ENCODE measurements at regions not wholly inside any gene's neighbourhood (a gene's known extent, or its start where the extent isn't known, plus 50 kb on each side); places are given as distances from the start of the nearest gene placed in this dataset.

DNA sequence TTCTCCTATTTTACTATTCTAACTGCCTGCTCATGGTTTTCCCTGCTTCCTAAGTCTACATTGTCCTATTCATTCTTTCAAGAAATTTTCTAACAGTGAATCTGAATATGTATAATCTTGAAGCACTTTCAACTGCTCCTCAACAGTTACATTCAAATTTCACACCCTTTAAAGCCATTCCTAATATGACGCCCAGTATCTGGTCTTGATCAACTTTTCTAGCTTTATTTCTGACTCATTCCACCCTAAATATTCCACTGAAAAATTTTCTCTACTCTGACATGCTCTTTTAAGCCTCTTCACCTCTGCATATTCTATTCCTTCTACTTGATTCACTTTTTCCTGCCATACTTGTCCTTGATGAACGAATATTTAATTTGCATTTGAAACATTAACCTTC lies 1893.9 kb upstream of the PIK3C3 start:
- TF ChIP-seq SUZ12 (IDR thresholded peaks at IDR 0.05) (no peak), ELF4 (IDR thresholded peaks at IDR 0.05) (no peak), FOXK2 (IDR thresholded peaks at IDR 0.05) (no peak), ZNF384 (IDR thresholded peaks at IDR 0.05) (no peak)
- TF ChIP-seq, protein P1, sequence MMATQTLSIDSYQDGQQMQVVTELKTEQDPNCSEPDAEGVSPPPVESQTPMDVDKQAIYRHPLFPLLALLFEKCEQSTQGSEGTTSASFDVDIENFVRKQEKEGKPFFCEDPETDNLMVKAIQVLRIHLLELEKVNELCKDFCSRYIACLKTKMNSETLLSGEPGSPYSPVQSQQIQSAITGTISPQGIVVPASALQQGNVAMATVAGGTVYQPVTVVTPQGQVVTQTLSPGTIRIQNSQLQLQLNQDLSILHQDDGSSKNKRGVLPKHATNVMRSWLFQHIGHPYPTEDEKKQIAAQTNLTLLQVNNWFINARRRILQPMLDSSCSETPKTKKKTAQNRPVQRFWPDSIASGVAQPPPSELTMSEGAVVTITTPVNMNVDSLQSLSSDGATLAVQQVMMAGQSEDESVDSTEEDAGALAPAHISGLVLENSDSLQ (IDR thresholded peaks at IDR 0.05) = no peak

Data from HEK293T (cell line).